B cell (primary cell): ENCODE measurements at regions not wholly inside any gene's neighbourhood (a gene's known extent, or its start where the extent isn't known, plus 50 kb on each side); places are given as distances from the start of the nearest gene placed in this dataset.

Source experiments
- ATAC-seq: fragments of 200-7000 bp; cut with Tn5 transposase; one replicate; pipeline ENCODE4 v1.10.0; 2021; ENCODE audit warnings: low read depth, mild to moderate bottlenecking, moderate number of reproducible peaks, moderate library complexity
- CTCF ChIA-PET: fragments of 350-600 bp; sonication (Branson Sonifier 250); formaldehyde crosslinking; loops from one replicate; lab custom pipeline; 2021; ENCODE audit warnings: antibody characterized with exemption, inconsistent platforms; lab: Charles Lee
- POLR2A ChIA-PET: fragments of 350-600 bp; sonication (Branson Sonifier 250); formaldehyde crosslinking; loops from one replicate; lab custom pipeline; 2021; ENCODE audit warnings: antibody characterized with exemption; lab: Charles Lee
- DNase-seq: peaks from one replicate; pipeline ENCODE4 v3.0.0; 2013
- H2AFZ ChIP-seq: 2 replicates; pipeline ENCODE4 v1.6.1; 2012; ENCODE audit warnings: mild to moderate bottlenecking, low read depth, low read length; ENCODE audit not compliant: insufficient read depth, poor library complexity, severe bottlenecking
- H3K27ac ChIP-seq, 2 donors: 1 replicate in 1 of 2; 2 replicates in 1 of 2; pipeline ENCODE4 v1.5.1; 2012 to 2013; ENCODE audit warnings: low read length in 2 of 2, mild to moderate bottlenecking in 2 of 2, moderate library complexity in 1 of 2
- H3K27me3 ChIP-seq, 4 experiments: fragments of 200-600 bp in 1 of 4; sonication (generic) in 1 of 4; replicated peaks in 1 of 4; 1 replicate in 2 of 4; 2 replicates in 2 of 4; pipeline versions ENCODE4 v1.6.1 to v1.7.0; 2013 to 2016; ENCODE audit warnings: low read length in 3 of 4, mild to moderate bottlenecking in 2 of 4, mixed read lengths in 1 of 4, moderate library complexity in 1 of 4; ENCODE audit not compliant: insufficient read depth in 4 of 4, control insufficient read depth in 3 of 4; ENCODE audit errors: control extremely low read depth in 1 of 4
- H3K36me3 ChIP-seq, 2 experiments: replicated peaks in 1 of 2; 1 replicate in 1 of 2; 2 replicates in 1 of 2; pipeline versions ENCODE4 v1.6.1 to v1.7.1; 2013; ENCODE audit warnings: low read length in 1 of 2; ENCODE audit not compliant: insufficient read depth in 2 of 2, control insufficient read depth in 1 of 2; ENCODE audit errors: control extremely low read depth in 1 of 2, extremely low read depth in 1 of 2
- H3K4me1 ChIP-seq, 2 donors: fragments of 200-600 bp in 1 of 2; sonication (generic) in 1 of 2; 1 replicate in 1 of 2; 2 replicates in 1 of 2; pipeline versions ENCODE4 v1.5.1 to v1.6.1; 2013 to 2017; ENCODE audit warnings: low read length in 2 of 2; ENCODE audit not compliant: control insufficient read depth in 2 of 2, insufficient read depth in 2 of 2
- H3K4me2 ChIP-seq: replicated peaks from 2 replicates; pipeline ENCODE3; 2012; ENCODE audit warnings: mild to moderate bottlenecking, low read depth, low read length; ENCODE audit not compliant: poor library complexity, severe bottlenecking
- H3K4me3 ChIP-seq, 5 experiments: fragments of 200-600 bp in 1 of 5; sonication (generic) in 1 of 5; 1 replicate in 3 of 5; 2 replicates in 2 of 5; pipeline versions ENCODE4 v1.5.1 to v1.7.0; 2011 to 2016; ENCODE audit warnings: low read length in 4 of 5, mild to moderate bottlenecking in 4 of 5, low read depth in 2 of 5, control low read depth in 1 of 5, moderate library complexity in 1 of 5; ENCODE audit not compliant: insufficient read depth in 1 of 5; ENCODE audit errors: control extremely low read depth in 1 of 5, extremely low read depth in 1 of 5
- H3K79me2 ChIP-seq: fragments of 200-600 bp; sonication (generic); one replicate; pipeline ENCODE4 v1.6.0; 2016; ENCODE audit warnings: low read length; ENCODE audit not compliant: control insufficient read depth, insufficient read depth
- H3K9ac ChIP-seq: fragments of 200-600 bp; sonication (generic); 2 replicates; pipeline ENCODE4 v1.6.1; 2017; ENCODE audit warnings: mild to moderate bottlenecking, low read length, moderate library complexity
- H3K9me3 ChIP-seq, 3 donors: one replicate each; pipeline versions ENCODE4 v1.6.1 to v1.7.1; 2013; ENCODE audit warnings: low read length in 2 of 3; ENCODE audit not compliant: control insufficient read depth in 2 of 3, insufficient read depth in 1 of 3; ENCODE audit errors: control extremely low read depth in 1 of 3
- H4K20me1 ChIP-seq: 2 replicates; pipeline ENCODE4 v1.6.0; 2012; ENCODE audit warnings: mild to moderate bottlenecking, low read length; ENCODE audit not compliant: insufficient read depth, control insufficient read depth, poor library complexity, severe bottlenecking
- H3K27ac Mint-ChIP-seq: one replicate; pipeline ENCODE4 v1.8.0; 2021; ENCODE audit warnings: mixed read lengths
- H3K27me3 Mint-ChIP-seq: one replicate; pipeline ENCODE4 v1.8.0; 2021; ENCODE audit warnings: mixed read lengths
- H3K4me1 Mint-ChIP-seq: one replicate; pipeline ENCODE4 v1.8.0; 2021; ENCODE audit warnings: mixed read lengths
- H3K4me3 Mint-ChIP-seq: one replicate; pipeline ENCODE4 v1.8.0; 2021; ENCODE audit warnings: mixed read lengths
- H3K9me3 Mint-ChIP-seq: one replicate; pipeline ENCODE4 v1.8.0; 2022; ENCODE audit warnings: mixed read lengths; ENCODE audit not compliant: insufficient read depth
- EZH2 ChIP-seq: IDR thresholded peaks from 2 replicates; pipeline ENCODE4 v1.6.1; 2012; ENCODE audit warnings: borderline replicate concordance, low read depth, mild to moderate bottlenecking, moderate library complexity, low read length; ENCODE audit not compliant: insufficient read depth, poor library complexity, severe bottlenecking
- WGBS: methylation state at CpG from one replicate; pipeline ENCODE4 v1.1.5; 2013; ENCODE audit warnings: missing lambda C conversion rate; ENCODE audit not compliant: insufficient coverage; 5-methylcytosine and 5-hydroxymethylcytosine counted together
- intact Hi-C: fragments of 100-400 bp; cut with micrococcal nuclease; formaldehyde crosslinking; loops from one replicate; pipeline ENCODE4 v1.10.0; 2022
- TF ChIP-seq, protein P1 (sequence below): fragments of 200-600 bp; IDR thresholded peaks from one replicate; pipeline ENCODE4 v1.8.0; 2022; ENCODE audit warnings: antibody characterized with exemption, mild to moderate bottlenecking

DNA sequence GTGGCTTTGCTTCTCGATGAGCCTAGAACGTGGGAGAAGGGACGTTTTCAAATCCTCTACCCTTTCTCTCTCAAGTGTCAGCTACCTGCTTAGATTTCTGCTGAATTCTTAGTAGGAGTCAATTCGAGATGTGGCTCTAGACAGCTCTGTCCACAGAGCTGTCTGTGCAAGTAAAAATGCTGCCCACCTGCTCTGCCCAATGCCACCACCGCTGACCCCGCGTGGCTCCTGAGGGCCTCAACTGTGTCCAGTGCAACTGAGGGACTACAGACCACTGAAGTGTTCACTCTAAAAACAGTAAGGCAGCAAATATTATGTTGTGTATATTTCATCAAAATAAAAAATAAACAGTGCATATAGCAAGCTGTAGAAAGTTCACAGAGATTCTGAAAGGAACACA is 266.3 kb downstream of the ZNF516 start:
- intact Hi-C loops: no loop called here
- H3K36me3 ChIP-seq: no peaks in the 10 kb centered on the region
- no peak for ATAC-seq
- Mint-ChIP-seq H3K27ac (no peak overlapping the region), H3K4me3 (no peak overlapping the region), H3K4me1 (no peaks in the 10 kb centered on the region), H3K27me3 (no peaks in the 10 kb centered on the region), H3K9me3 (no peaks in the 10 kb centered on the region)
- H3K27me3 ChIP-seq: no peaks in the 10 kb centered on the region
- no peak for TF ChIP-seq EZH2
- TF ChIP-seq, protein P1, sequence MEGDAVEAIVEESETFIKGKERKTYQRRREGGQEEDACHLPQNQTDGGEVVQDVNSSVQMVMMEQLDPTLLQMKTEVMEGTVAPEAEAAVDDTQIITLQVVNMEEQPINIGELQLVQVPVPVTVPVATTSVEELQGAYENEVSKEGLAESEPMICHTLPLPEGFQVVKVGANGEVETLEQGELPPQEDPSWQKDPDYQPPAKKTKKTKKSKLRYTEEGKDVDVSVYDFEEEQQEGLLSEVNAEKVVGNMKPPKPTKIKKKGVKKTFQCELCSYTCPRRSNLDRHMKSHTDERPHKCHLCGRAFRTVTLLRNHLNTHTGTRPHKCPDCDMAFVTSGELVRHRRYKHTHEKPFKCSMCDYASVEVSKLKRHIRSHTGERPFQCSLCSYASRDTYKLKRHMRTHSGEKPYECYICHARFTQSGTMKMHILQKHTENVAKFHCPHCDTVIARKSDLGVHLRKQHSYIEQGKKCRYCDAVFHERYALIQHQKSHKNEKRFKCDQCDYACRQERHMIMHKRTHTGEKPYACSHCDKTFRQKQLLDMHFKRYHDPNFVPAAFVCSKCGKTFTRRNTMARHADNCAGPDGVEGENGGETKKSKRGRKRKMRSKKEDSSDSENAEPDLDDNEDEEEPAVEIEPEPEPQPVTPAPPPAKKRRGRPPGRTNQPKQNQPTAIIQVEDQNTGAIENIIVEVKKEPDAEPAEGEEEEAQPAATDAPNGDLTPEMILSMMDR: no peak
- no peak for DNase-seq
- H2AFZ ChIP-seq: no peak overlapping the region
- H3K4me1 ChIP-seq: no peaks in the 10 kb centered on the region
- 0% methylated on average over 1 of the region's 7 CpGs for WGBS
- H3K9ac ChIP-seq: no peak overlapping the region
- H3K4me3 ChIP-seq: no peak overlapping the region
- H3K9me3 ChIP-seq: peaks cover 0 to 14% (median 0%) of the 10 kb centered on the region in 3 donors
- H3K27ac ChIP-seq: no peak overlapping the region
- ChIA-PET POLR2A (no interaction called here), CTCF (no interaction called here)
- no peak overlapping the region for H3K4me2 ChIP-seq
- H4K20me1 ChIP-seq: no peaks in the 10 kb centered on the region
- H3K79me2 ChIP-seq: no peaks in the 10 kb centered on the region

- POLR2A ChIA-PET: no interaction called here
- CTCF ChIA-PET: no interaction called here
- Histone ChIP-seq H3K9ac (no peak overlapping the region), H3K4me3 (no peak overlapping the region), H3K4me1 (no peaks in the 10 kb centered on the region), H2AFZ (no peak overlapping the region), H3K4me2 (no peak overlapping the region), H3K36me3 (no peaks in the 10 kb centered on the region), H3K27me3 (no peaks in the 10 kb centered on the region), H3K27ac (no peak overlapping the region), H4K20me1 (no peaks in the 10 kb centered on the region), H3K9me3 (peaks cover 0 to 23% (median 0%) of the 10 kb centered on the region in 3 donors), H3K79me2 (no peaks in the 10 kb centered on the region)
- Mint-ChIP-seq H3K27me3 (no peaks in the 10 kb centered on the region), H3K27ac (no peak overlapping the region), H3K4me1 (no peaks in the 10 kb centered on the region), H3K9me3 (no peaks in the 10 kb centered on the region), H3K4me3 (no peak overlapping the region)
- TF ChIP-seq EZH2: no peak
- TF ChIP-seq, protein P1: no peak
- intact Hi-C loops: no loop called here
- DNase-seq (no peak), ATAC-seq (no peak)
- 61% methylated on average over 3 of the region's 9 CpGs for WGBS
Measured at GRCh38 chr18:76227759-76228158, 267.3 kb downstream of the ZNF516 start.
